ENCODE measurements at regions not wholly inside any gene's neighbourhood (a gene's known extent, or its start where the extent isn't known, plus 50 kb on each side); places are given as distances from the start of the nearest gene placed in this dataset.

DNA sequence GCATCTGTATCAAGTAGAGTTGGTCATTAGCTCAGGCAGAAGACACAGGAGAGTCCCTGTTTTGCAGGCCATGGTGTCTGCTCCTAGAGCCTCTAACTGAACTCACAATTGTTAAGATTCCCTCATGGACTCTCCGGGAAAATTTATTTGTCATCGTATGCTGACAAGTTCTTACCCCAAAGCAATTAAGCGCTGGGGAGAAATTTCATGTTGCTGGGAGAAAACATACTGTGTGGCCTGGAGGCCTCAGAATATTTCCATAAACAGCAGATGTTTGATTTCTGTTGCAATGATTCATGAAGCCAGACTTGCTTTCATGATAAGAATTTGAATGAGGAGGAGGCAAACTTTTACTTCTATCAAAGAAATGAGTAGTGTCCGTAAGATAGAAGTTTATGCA lies 583.2 kb downstream of the GATA3 start:
- TF ChIP-seq POLR2A (IDR thresholded peaks at IDR 0.05), result no peak
- TF ChIP-seq CTCF (IDR thresholded peaks at IDR 0.05), result no peak

All from thyroid gland (tissue), 4 donors.